ENCODE measurements at regions not wholly inside any gene's neighbourhood (a gene's known extent, or its start where the extent isn't known, plus 50 kb on each side); places are given as distances from the start of the nearest gene placed in this dataset.

- Histone ChIP-seq H3K36me3 (ENCODE audit: control insufficient read depth, insufficient read depth, low read length) (no peaks in the 10 kb centered on the region), H3K27ac (ENCODE audit: low read length) (no peak overlapping the region), H3K9me3 (ENCODE audit: control insufficient read depth, insufficient read depth, low read depth, low read length) (no peaks in the 10 kb centered on the region), H3K4me3 (ENCODE audit: low read depth in 2 of 2, low read length in 2 of 2) (no peak overlapping the region), H3K4me1 (ENCODE audit: control insufficient read depth, insufficient read depth, low read length) (no peaks in the 10 kb centered on the region), H3K27me3 (ENCODE audit: control insufficient read depth, insufficient read depth, low read length) (no peaks in the 10 kb centered on the region)
- in situ Hi-C loops (cut with HindIII; ENCODE audit: low pct_unique_long_range_greater_than_20kb, low sequenced_read_pairs) (no loop called here), intact Hi-C loops (cut with micrococcal nuclease; ENCODE audit: unreplicated experiment) (no loop called here)
- TF ChIP-seq POLR2AphosphoS5 (IDR thresholded peaks at IDR 0.05; ENCODE audit: low read depth, low read length) (no peak), REST (IDR thresholded peaks at IDR 0.05; ENCODE audit: insufficient read depth in 1 of 2, low read depth in 2 of 2, low read length in 1 of 2) (no peak), CTCF (IDR thresholded peaks at IDR 0.05) (no peak), SIN3A (IDR thresholded peaks at IDR 0.05; ENCODE audit: borderline replicate concordance, insufficient read depth, low read depth, low read length) (no peak), TCF7L2 (IDR thresholded peaks at IDR 0.05; ENCODE audit: low read depth, low read length) (no peak)
- ChIA-PET POLR2A (no interaction called here), CTCF (no interaction called here)
- no TSS peak for BruUV-seq (replicated peaks)
- ATAC-seq: no peak
- no peak for DNase-seq (ENCODE audit: low read depth, low spot score)
Observed at GRCh38 chr3:147267434-147267833, 138.9 kb downstream of the ZIC4 start.

- POLR2A ChIA-PET: no interaction called here
- Histone ChIP-seq H3K36me3 (ENCODE audit: control insufficient read depth, insufficient read depth, low read length) (no peaks in the 10 kb centered on the region), H3K4me3 (ENCODE audit: low read depth in 2 of 2, low read length in 2 of 2) (no peak overlapping the region), H3K9me3 (ENCODE audit: control insufficient read depth, insufficient read depth, low read depth, low read length) (no peaks in the 10 kb centered on the region), H3K27ac (ENCODE audit: low read length) (no peak overlapping the region), H3K27me3 (ENCODE audit: control insufficient read depth, insufficient read depth, low read length) (no peaks in the 10 kb centered on the region), H3K4me1 (ENCODE audit: control insufficient read depth, insufficient read depth, low read length) (no peaks in the 10 kb centered on the region)
- DNase-seq (ENCODE audit: low read depth, low spot score) (no peak), ATAC-seq (no peak)
- intact Hi-C loops (cut with micrococcal nuclease; ENCODE audit: unreplicated experiment) (no loop called here), in situ Hi-C loops (cut with HindIII; ENCODE audit: low pct_unique_long_range_greater_than_20kb, low sequenced_read_pairs) (no loop called here)
- no TSS peak for BruUV-seq (replicated peaks)
- no peak for TF ChIP-seq SIN3A (IDR thresholded peaks at IDR 0.05; ENCODE audit: borderline replicate concordance, insufficient read depth, low read depth, low read length)
- no peak for TF ChIP-seq CTCF (IDR thresholded peaks at IDR 0.05)
- TF ChIP-seq POLR2AphosphoS5 (IDR thresholded peaks at IDR 0.05; ENCODE audit: low read depth, low read length): no peak
- no peak for TF ChIP-seq TCF7L2 (IDR thresholded peaks at IDR 0.05; ENCODE audit: low read depth, low read length)
- TF ChIP-seq REST (IDR thresholded peaks at IDR 0.05; ENCODE audit: insufficient read depth in 1 of 2, low read depth in 2 of 2, low read length in 1 of 2): no peak
- CTCF ChIA-PET: no interaction called here
Observed at GRCh38 chr3:147257944-147258343, 148.4 kb downstream of the ZIC4 start.
